H1 (cell line): ENCODE measurements at regions not wholly inside any gene's neighbourhood (a gene's known extent, or its start where the extent isn't known, plus 50 kb on each side); places are given as distances from the start of the nearest gene placed in this dataset.

Experiments used
- CTCF ChIA-PET: fragments of 300-600 bp; sonication (Branson Sonifier 250); formaldehyde crosslinking; loops from one replicate; lab custom pipeline; 2021; ENCODE audit not compliant: partially characterized antibody; lab: Charles Lee
- POLR2A ChIA-PET: fragments of 300-600 bp; sonication (Branson Sonifier 250); formaldehyde crosslinking; loops from one replicate; lab custom pipeline; 2021; ENCODE audit warnings: inconsistent platforms; ENCODE audit not compliant: partially characterized antibody; lab: Charles Lee
- DNase-seq, 2 experiments: peaks; one replicate each; pipeline versions ENCODE4 v3.0.0 to v3.0.0-alpha.2; 2010 to 2022; ENCODE audit warnings: low spot score in 2 of 2, low read depth in 1 of 2, mixed read lengths in 1 of 2
- FAIRE-seq: peaks from 2 replicates; lab custom pipeline; 2011; peaks lifted over from hg19 to GRCh38; lab: Jason Lieb, UNC
- H2AFZ ChIP-seq: 2 replicates; pipeline ENCODE4 v1.8.1; 2012; ENCODE audit warnings: low read length, inconsistent platforms
- H2AK5ac ChIP-seq: 2 replicates; pipeline ENCODE4 v1.6.1; 2013; ENCODE audit warnings: low read depth, low read length
- H2BK120ac ChIP-seq: replicated peaks from 2 replicates; pipeline ENCODE3; 2013; ENCODE audit warnings: low read depth, low read length, inconsistent platforms
- H2BK12ac ChIP-seq: 2 replicates; pipeline ENCODE4 v1.6.1; 2013; ENCODE audit warnings: low read depth, low read length
- H2BK15ac ChIP-seq: 2 replicates; pipeline ENCODE4 v1.6.1; 2013; ENCODE audit warnings: low read length
- H2BK20ac ChIP-seq: 2 replicates; pipeline ENCODE4 v1.6.1; 2013; ENCODE audit warnings: low read length
- H2BK5ac ChIP-seq: 2 replicates; pipeline ENCODE4 v1.6.1; 2013; ENCODE audit warnings: low read depth, low read length
- H3K14ac ChIP-seq: 2 replicates; pipeline ENCODE4 v1.6.1; 2013; ENCODE audit warnings: inconsistent platforms; ENCODE audit not compliant: insufficient read length
- H3K18ac ChIP-seq: 2 replicates; pipeline ENCODE4 v1.6.1; 2013; ENCODE audit warnings: low read length; ENCODE audit errors: extremely low read depth
- H3K23ac ChIP-seq: 2 replicates; pipeline ENCODE4 v1.6.1; 2013; ENCODE audit warnings: inconsistent platforms; ENCODE audit not compliant: insufficient read length
- H3K23me2 ChIP-seq: 2 replicates; pipeline ENCODE4 v1.6.1; 2013; ENCODE audit warnings: low read depth, low read length
- H3K27ac ChIP-seq: 2 replicates; pipeline ENCODE4 v1.6.1; 2011; ENCODE audit warnings: low read depth, low read length, inconsistent platforms
- H3K27me3 ChIP-seq, 4 experiments: replicated peaks in 1 of 4; 1 replicate in 1 of 4; 2 replicates in 3 of 4; pipeline versions ENCODE4 v1.6.1 to v1.8.1; 2011 to 2013; ENCODE audit warnings: low read length in 3 of 4, mild to moderate bottlenecking in 3 of 4, inconsistent platforms in 2 of 4, mixed read lengths in 2 of 4, moderate library complexity in 1 of 4; ENCODE audit not compliant: control insufficient read depth in 3 of 4, insufficient read depth in 3 of 4; ENCODE audit errors: extremely low read depth in 1 of 4
- H3K36me3 ChIP-seq, 4 experiments: 2 replicates each; pipeline versions ENCODE4 v1.6.1 to v1.8.1; 2011 to 2013; ENCODE audit warnings: mild to moderate bottlenecking in 4 of 4, low read length in 3 of 4, moderate library complexity in 2 of 4, control low read depth in 1 of 4, inconsistent platforms in 1 of 4; ENCODE audit not compliant: insufficient read depth in 4 of 4, control insufficient read depth in 2 of 4
- H3K4ac ChIP-seq: replicated peaks from 2 replicates; pipeline ENCODE3; 2013; ENCODE audit warnings: low read length, low read depth, mixed read lengths, inconsistent platforms; ENCODE audit not compliant: insufficient read length
- H3K4me1 ChIP-seq, 4 experiments: replicated peaks in 1 of 4; 1 replicate in 1 of 4; 2 replicates in 3 of 4; pipeline versions ENCODE4 v1.6.1 to v1.8.1; 2011 to 2013; ENCODE audit warnings: low read length in 3 of 4, inconsistent platforms in 2 of 4, mixed read lengths in 1 of 4; ENCODE audit not compliant: insufficient read depth in 4 of 4, control insufficient read depth in 3 of 4
- H3K4me2 ChIP-seq, 2 experiments: 2 replicates each; pipeline versions ENCODE4 v1.6.1 to v1.8.1; 2011 to 2013; ENCODE audit warnings: low read depth in 2 of 2, low read length in 2 of 2, control low read depth in 1 of 2, inconsistent platforms in 1 of 2, mild to moderate bottlenecking in 1 of 2; ENCODE audit not compliant: insufficient read depth in 1 of 2
- H3K4me3 ChIP-seq, 4 experiments: fragments of 200-600, 300-600 bp in 1 of 4; sonication (generic), shearing (Covaris generic), sonication (Bioruptor Twin) in 1 of 4; 2 replicates each; pipeline versions ENCODE4 v1.5.1 to v1.8.1; 2011 to 2016; ENCODE audit warnings: low read length in 4 of 4, low read depth in 3 of 4, control low read depth in 2 of 4, inconsistent platforms in 2 of 4, mild to moderate bottlenecking in 2 of 4, mixed read lengths in 1 of 4, moderate library complexity in 1 of 4; ENCODE audit not compliant: insufficient read depth in 2 of 4; ENCODE audit errors: extremely low read depth in 1 of 4
- H3K56ac ChIP-seq: replicated peaks from 2 replicates; pipeline ENCODE3; 2013; ENCODE audit warnings: low read depth, mild to moderate bottlenecking, mixed read lengths, low read length, inconsistent platforms; ENCODE audit not compliant: insufficient read length
- H3K79me1 ChIP-seq: 2 replicates; pipeline ENCODE4 v1.6.1; 2013; ENCODE audit warnings: low read depth, low read length, control low read depth
- H3K79me2 ChIP-seq, 2 experiments: 2 replicates each; pipeline versions ENCODE4 v1.6.1 to v1.8.1; 2012 to 2013; ENCODE audit warnings: low read length in 2 of 2, mild to moderate bottlenecking in 2 of 2, inconsistent platforms in 1 of 2; ENCODE audit not compliant: insufficient read depth in 2 of 2, control insufficient read depth in 1 of 2
- H3K9ac ChIP-seq, 4 experiments: replicated peaks in 1 of 4; 1 replicate in 1 of 4; 2 replicates in 3 of 4; pipeline versions ENCODE4 v1.6.1 to v1.8.1; 2011 to 2013; ENCODE audit warnings: low read depth in 3 of 4, low read length in 3 of 4, control low read depth in 2 of 4, mild to moderate bottlenecking in 2 of 4, moderate library complexity in 2 of 4, inconsistent platforms in 1 of 4; ENCODE audit errors: extremely low read depth in 1 of 4
- H3K9me3 ChIP-seq, 2 experiments: 2 replicates each; pipeline versions ENCODE4 v1.6.1 to v1.8.1; 2012 to 2013; ENCODE audit warnings: mild to moderate bottlenecking in 2 of 2, moderate library complexity in 2 of 2, control low read depth in 1 of 2, inconsistent platforms in 1 of 2, low read depth in 1 of 2, low read length in 1 of 2, mixed read lengths in 1 of 2; ENCODE audit not compliant: insufficient read depth in 2 of 2
- H4K20me1 ChIP-seq, 2 experiments: replicated peaks in 1 of 2; 2 replicates each; pipeline versions ENCODE3 to v1.8.1; 2011 to 2013; ENCODE audit warnings: inconsistent platforms in 2 of 2, low read length in 2 of 2, mild to moderate bottlenecking in 1 of 2; ENCODE audit not compliant: insufficient read depth in 2 of 2, control insufficient read depth in 1 of 2
- H4K5ac ChIP-seq: 2 replicates; pipeline ENCODE4 v1.6.1; 2013; ENCODE audit warnings: low read length, low read depth, mixed read lengths, inconsistent platforms; ENCODE audit not compliant: insufficient read length
- H4K8ac ChIP-seq: 2 replicates; pipeline ENCODE4 v1.8.0; 2013; ENCODE audit warnings: mild to moderate bottlenecking, moderate library complexity, low read length, inconsistent platforms; ENCODE audit not compliant: insufficient read depth; ENCODE audit errors: extremely low read depth
- H4K91ac ChIP-seq: replicated peaks from 2 replicates; pipeline ENCODE3; 2013; ENCODE audit warnings: low read length, mixed read lengths, inconsistent platforms; ENCODE audit not compliant: insufficient read length
- ASH2L ChIP-seq: fragments of 200-600, 300-600 bp; sonication (generic); IDR thresholded peaks from one replicate; pipeline ENCODE4 v1.7.1; 2017; ENCODE audit warnings: low read length
- BCL11A ChIP-seq, 2 experiments: IDR thresholded peaks; one replicate each; pipeline ENCODE4 v1.6.1; 2011; ENCODE audit warnings: low read depth in 2 of 2, low read length in 2 of 2, mild to moderate bottlenecking in 2 of 2
- CEBPB ChIP-seq: IDR thresholded peaks from 2 replicates; pipeline ENCODE4 v1.6.1; 2012; ENCODE audit warnings: low read depth, low read length
- FOSL1 ChIP-seq: IDR thresholded peaks from 2 replicates; pipeline ENCODE4 v1.6.1; 2011; ENCODE audit warnings: mild to moderate bottlenecking, low read depth, low read length, moderate library complexity; ENCODE audit not compliant: insufficient read depth
- KDM4A ChIP-seq: IDR thresholded peaks from one replicate; pipeline ENCODE4 v1.7.1; 2012; ENCODE audit warnings: low read depth, mild to moderate bottlenecking, moderate library complexity, low read length, inconsistent platforms; ENCODE audit not compliant: severe bottlenecking
- MAFK ChIP-seq: IDR thresholded peaks from 2 replicates; pipeline ENCODE4 v1.6.1; 2012; ENCODE audit warnings: low read depth, mild to moderate bottlenecking, improper control_type of control experiment, low read length
- RXRA ChIP-seq: IDR thresholded peaks from 2 replicates; pipeline ENCODE4 v1.6.1; 2011; ENCODE audit warnings: low read depth, mild to moderate bottlenecking, low read length, moderate library complexity; ENCODE audit not compliant: insufficient read depth
- SRF ChIP-seq: IDR thresholded peaks from 2 replicates; pipeline ENCODE4 v1.6.1; 2011; ENCODE audit warnings: mild to moderate bottlenecking, low read depth, low read length, moderate library complexity
- TAF7 ChIP-seq: optimal IDR thresholded peaks from 2 replicates; pipeline ENCODE3; 2011; ENCODE audit warnings: low read depth, mild to moderate bottlenecking, inconsistent platforms, low read length, moderate library complexity, borderline replicate concordance
- YY1 ChIP-seq: IDR thresholded peaks from 2 replicates; pipeline ENCODE4 v1.6.1; 2011; ENCODE audit warnings: low read depth, mild to moderate bottlenecking, low read length
- WGBS, 2 experiments: shearing (Covaris generic) in 1 of 2; methylation state at CpG; one replicate each; pipeline versions ENCODE4 v1.1.6 to v1.1.7; 2013 to 2015; ENCODE audit warnings: low lambda C conversion rate in 2 of 2, mixed read lengths in 2 of 2, inconsistent platforms in 1 of 2, low coverage in 1 of 2, missing lambda C conversion rate in 1 of 2; ENCODE audit not compliant: insufficient replicate concordance in 2 of 2, insufficient coverage in 1 of 2, insufficient read length in 1 of 2; ENCODE audit errors: extremely low coverage in 1 of 2, missing lambda C conversion rate in 1 of 2; 5-methylcytosine and 5-hydroxymethylcytosine counted together
- TF ChIP-seq, protein P1 (sequence below): IDR thresholded peaks from 2 replicates; pipeline ENCODE4 v1.6.1; 2012; ENCODE audit warnings: inconsistent platforms

GRCh38 chr6:40083141-40083920, 149.1 kb upstream of the MOCS1 start:
- no peak overlapping the region for H2AFZ ChIP-seq
- H2BK12ac ChIP-seq = no peak overlapping the region
- WGBS, 2 experiments = 97% methylated on average over 3 of the region's 3 CpGs; no CpG with 5 or more reads in 1 of the 2 experiments
- TF ChIP-seq BCL11A (IDR thresholded peaks at IDR 0.05; ENCODE audit: low read depth in 2 of 2, low read length in 2 of 2) = no peak
- TF ChIP-seq KDM4A = no peak
- TF ChIP-seq ASH2L = no peak
- no peak for TF ChIP-seq MAFK
- TF ChIP-seq SRF = no peak
- TF ChIP-seq YY1 = no peak
- no peak for TF ChIP-seq CEBPB
- TF ChIP-seq, protein P1, sequence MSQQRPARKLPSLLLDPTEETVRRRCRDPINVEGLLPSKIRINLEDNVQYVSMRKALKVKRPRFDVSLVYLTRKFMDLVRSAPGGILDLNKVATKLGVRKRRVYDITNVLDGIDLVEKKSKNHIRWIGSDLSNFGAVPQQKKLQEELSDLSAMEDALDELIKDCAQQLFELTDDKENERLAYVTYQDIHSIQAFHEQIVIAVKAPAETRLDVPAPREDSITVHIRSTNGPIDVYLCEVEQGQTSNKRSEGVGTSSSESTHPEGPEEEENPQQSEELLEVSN = no peak
- TF ChIP-seq TAF7 = no peak
- no peak for TF ChIP-seq RXRA
- TF ChIP-seq FOSL1 = no peak

More at GRCh38 chr6:40083141-40083920, 149.1 kb upstream of the MOCS1 start:
- H3K79me1 ChIP-seq = no peaks in the 10 kb centered on the region
- H3K4me1 ChIP-seq = no peaks in the 10 kb centered on the region; a peak in 1 of 7 replicates
- H2BK15ac ChIP-seq = no peak overlapping the region
- peaks cover 0 to 1% (median 0%) of the 10 kb centered on the region in 4 experiments; a peak in 2 of 7 replicates for H3K27me3 ChIP-seq
- H2BK120ac ChIP-seq = no peak overlapping the region
- no peaks in the 10 kb centered on the region for H4K20me1 ChIP-seq
- no peak overlapping the region for H2BK20ac ChIP-seq
- H3K9ac ChIP-seq = no peak overlapping the region
- no peaks in the 10 kb centered on the region for H3K79me2 ChIP-seq
- DNase-seq (no peak), FAIRE-seq (no peak)
- no peak overlapping the region for H4K5ac ChIP-seq
- H4K91ac ChIP-seq = no peak overlapping the region
- no peak overlapping the region for H2BK5ac ChIP-seq
- no peak overlapping the region for H3K23ac ChIP-seq
- no peaks in the 10 kb centered on the region for H3K9me3 ChIP-seq
- H3K56ac ChIP-seq = no peak overlapping the region
- H2AK5ac ChIP-seq = no peak overlapping the region
- H3K23me2 ChIP-seq = no peaks in the 10 kb centered on the region
- no peak overlapping the region for H3K4me2 ChIP-seq
- H3K4me3 ChIP-seq = no peak overlapping the region
- no peak overlapping the region for H3K4ac ChIP-seq
- ChIA-PET CTCF (interaction anchor here (1.7 kb wide), 1 partner anchor 10 kb away, joined by 5 read pairs; no protein-coding TSS in a partner anchor), POLR2A (no interaction called here)
- H3K27ac ChIP-seq = no peak overlapping the region
- H4K8ac ChIP-seq = no peak overlapping the region
- H3K14ac ChIP-seq = no peak overlapping the region
- H3K36me3 ChIP-seq = no peaks in the 10 kb centered on the region
- no peak overlapping the region for H3K18ac ChIP-seq
